Lower lobe of right lung (tissue), 2 donors: ENCODE measurements at regions not wholly inside any gene's neighbourhood (a gene's known extent, or its start where the extent isn't known, plus 50 kb on each side); places are given as distances from the start of the nearest gene placed in this dataset.

ENCODE experiments used
- ATAC-seq, 2 donors: fragments of 200-7000 bp; cut with Tn5 transposase; one replicate each; pipeline ENCODE4 v1.9.1; 2020 to 2022; ENCODE audit warnings: mild to moderate bottlenecking in 2 of 2, moderate library complexity in 2 of 2
- DNase-seq: peaks from one replicate; pipeline ENCODE4 v3.0.0-alpha.2; 2020
- H3K27ac ChIP-seq: fragments of 200-600 bp; one replicate; pipeline ENCODE4 v1.8.0; 2022
- H3K27me3 ChIP-seq: fragments of 200-600 bp; one replicate; pipeline ENCODE4 v1.8.0; 2022; ENCODE audit warnings: low read depth
- H3K36me3 ChIP-seq: fragments of 200-600 bp; one replicate; pipeline ENCODE4 v1.8.0; 2022; ENCODE audit warnings: mild to moderate bottlenecking
- H3K4me1 ChIP-seq: fragments of 200-600 bp; one replicate; pipeline ENCODE4 v1.8.0; 2022
- H3K4me3 ChIP-seq: fragments of 200-600 bp; one replicate; pipeline ENCODE4 v1.8.0; 2022; ENCODE audit warnings: mild to moderate bottlenecking
- H3K9me3 ChIP-seq: fragments of 200-600 bp; one replicate; pipeline ENCODE4 v1.8.0; 2022
- CTCF ChIP-seq: fragments of 200-600 bp; IDR thresholded peaks from one replicate; pipeline ENCODE4 v1.8.0; 2022; ENCODE audit warnings: antibody characterized with exemption, mild to moderate bottlenecking
- intact Hi-C: fragments of 100-400 bp; cut with DNase I; formaldehyde crosslinking; loops from one replicate; pipeline ENCODE4 v1.11.0; 2022
- donor health status: DM: no; HTN: yes; CAD: no; lungs with severe emphysema.

DNA sequence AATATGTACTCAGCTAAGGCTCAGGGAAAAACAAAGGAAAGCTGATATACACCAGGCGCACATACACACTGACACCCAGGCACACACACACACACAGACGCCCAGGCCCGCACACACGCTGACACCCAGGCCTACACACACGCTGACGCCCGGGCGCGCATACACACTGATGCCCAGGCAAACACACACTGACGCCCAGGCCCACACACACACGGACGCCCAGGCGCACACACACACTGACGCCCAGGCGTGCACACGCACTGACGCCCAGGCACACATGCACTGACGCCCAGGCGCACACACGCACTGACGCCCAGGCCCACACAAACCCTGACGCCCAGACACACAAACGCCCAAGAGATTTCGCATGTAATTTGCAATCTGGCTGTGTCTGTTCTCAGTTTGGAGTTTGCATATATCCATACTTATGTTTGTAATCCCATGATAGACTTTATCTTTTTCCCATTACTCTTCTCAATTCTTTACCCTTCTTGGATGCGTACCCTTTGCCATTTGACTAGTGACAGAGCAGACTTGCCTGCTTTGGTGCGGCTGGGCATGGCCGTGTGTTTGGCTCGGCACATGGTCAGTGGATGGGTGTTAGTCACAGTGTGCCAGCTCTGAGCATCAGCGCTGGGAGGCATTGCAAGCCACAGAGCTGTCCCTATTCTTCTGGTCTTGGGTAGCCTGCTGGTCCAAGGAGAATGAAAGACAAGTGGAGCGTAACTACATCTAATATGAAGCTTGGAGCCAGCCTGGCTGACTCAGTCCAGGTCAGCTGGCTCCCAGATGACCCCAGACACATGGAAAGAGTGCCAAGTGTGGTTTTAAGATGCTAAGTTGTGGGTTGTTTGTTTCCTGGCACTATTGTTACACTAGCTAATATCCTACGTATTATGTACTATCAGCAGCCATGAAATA lies 632.4 kb upstream of the ZFP42 start:
- Histone ChIP-seq H3K4me3 (no peak overlapping the region), H3K4me1 (no peaks in the 10 kb centered on the region), H3K36me3 (no peaks in the 10 kb centered on the region), H3K9me3 (no peaks in the 10 kb centered on the region), H3K27me3 (no peaks in the 10 kb centered on the region), H3K27ac (no peak overlapping the region)
- no peak for DNase-seq
- ATAC-seq, result peak in 1 of 2 donors; percentile 51
- intact Hi-C loops, result no loop called here
- no peak for TF ChIP-seq CTCF

GRCh38 chr4:187364401-187364800 lies 631.2 kb upstream of the ZFP42 start:
- H3K4me3 ChIP-seq, result no peak overlapping the region
- ATAC-seq (no peak), DNase-seq (no peak)
- no peaks in the 10 kb centered on the region for H3K36me3 ChIP-seq
- H3K9me3 ChIP-seq, result no peaks in the 10 kb centered on the region
- H3K4me1 ChIP-seq, result no peaks in the 10 kb centered on the region
- no peaks in the 10 kb centered on the region for H3K27me3 ChIP-seq
- intact Hi-C loops, result no loop called here
- H3K27ac ChIP-seq, result no peak overlapping the region
- TF ChIP-seq CTCF, result no peak

DNA sequence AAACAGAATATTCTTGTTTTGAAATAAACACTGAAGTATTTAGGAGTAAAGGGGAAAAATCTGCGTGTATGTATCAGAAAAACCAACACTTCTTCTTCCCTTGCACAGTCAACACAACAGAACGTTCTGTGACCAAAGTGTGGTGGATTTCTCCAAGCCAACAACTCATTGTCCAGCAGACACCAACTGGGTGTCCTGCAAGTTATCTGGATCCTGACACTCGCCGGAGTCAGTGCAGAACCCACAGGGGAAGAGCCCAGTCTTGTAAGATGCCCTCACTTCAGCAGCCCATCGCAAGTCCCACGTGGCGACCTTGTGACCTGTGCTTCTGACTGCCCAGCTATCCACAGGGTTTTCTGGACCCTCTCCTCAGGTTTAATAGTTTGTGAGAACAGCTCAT lies 630.7 kb upstream of the ZFP42 start:
- Histone ChIP-seq H3K9me3 (no peaks in the 10 kb centered on the region), H3K4me3 (no peak overlapping the region), H3K27ac (no peak overlapping the region), H3K4me1 (no peaks in the 10 kb centered on the region), H3K27me3 (no peaks in the 10 kb centered on the region), H3K36me3 (no peaks in the 10 kb centered on the region)
- DNase-seq (no peak), ATAC-seq (no peak)
- no peak for TF ChIP-seq CTCF
- intact Hi-C loops, result no loop called here

DNA sequence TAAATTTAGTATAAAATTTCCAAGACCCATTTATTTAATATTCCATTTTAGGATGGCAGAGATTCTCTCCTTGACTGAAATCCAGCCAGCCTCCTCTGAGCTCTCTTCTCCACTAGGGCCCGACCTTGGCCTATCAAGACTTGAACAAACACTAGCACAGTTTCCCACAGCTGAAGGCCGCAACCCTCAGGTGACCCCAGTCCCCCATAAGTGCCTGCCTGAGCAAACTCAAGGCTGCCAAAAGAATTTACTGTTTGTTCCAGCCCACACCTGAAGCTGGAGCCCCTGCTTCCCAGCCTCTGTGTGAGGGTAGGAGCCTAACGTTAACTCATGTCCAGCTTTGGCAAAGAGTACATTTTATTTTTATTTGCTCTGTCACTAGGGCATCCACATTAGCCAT lies 629.0 kb upstream of the ZFP42 start:
- peak in 1 of 2 donors; percentile 59 for ATAC-seq
- TF ChIP-seq CTCF, result no peak
- H3K9me3 ChIP-seq, result no peaks in the 10 kb centered on the region
- DNase-seq, result no peak
- no peaks in the 10 kb centered on the region for H3K36me3 ChIP-seq
- H3K4me3 ChIP-seq, result no peak overlapping the region
- intact Hi-C loops, result no loop called here
- H3K4me1 ChIP-seq, result no peaks in the 10 kb centered on the region
- H3K27me3 ChIP-seq, result no peaks in the 10 kb centered on the region
- H3K27ac ChIP-seq, result no peak overlapping the region

DNA sequence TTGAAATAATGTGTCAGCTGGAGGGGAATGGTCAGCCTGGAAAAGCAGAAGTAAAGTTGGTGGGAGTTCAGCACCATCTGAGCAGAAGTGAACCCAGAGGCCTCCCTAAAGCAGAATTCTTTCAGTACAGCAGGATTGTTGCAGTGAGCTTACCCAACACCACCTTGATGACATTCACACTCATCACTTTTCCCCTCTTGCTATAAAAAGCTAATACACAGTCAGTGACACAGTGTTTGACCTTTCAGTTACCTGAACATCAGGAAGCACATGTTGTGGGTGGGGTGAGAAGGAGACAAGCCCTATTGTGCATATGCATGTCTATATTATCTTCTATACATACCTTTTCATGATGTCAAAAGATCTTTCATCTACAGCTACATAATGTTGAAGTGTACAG lies 624.7 kb upstream of the ZFP42 start:
- no peak for TF ChIP-seq CTCF
- ATAC-seq (no peak), DNase-seq (no peak)
- intact Hi-C loops, result no loop called here
- no peaks in the 10 kb centered on the region for H3K36me3 ChIP-seq
- H3K27me3 ChIP-seq, result no peaks in the 10 kb centered on the region
- H3K9me3 ChIP-seq, result no peaks in the 10 kb centered on the region
- H3K4me3 ChIP-seq, result no peak overlapping the region
- no peak overlapping the region for H3K27ac ChIP-seq
- no peaks in the 10 kb centered on the region for H3K4me1 ChIP-seq
